ENCODE measurements at regions not wholly inside any gene's neighbourhood (a gene's known extent, or its start where the extent isn't known, plus 50 kb on each side); places are given as distances from the start of the nearest gene placed in this dataset.

DNA sequence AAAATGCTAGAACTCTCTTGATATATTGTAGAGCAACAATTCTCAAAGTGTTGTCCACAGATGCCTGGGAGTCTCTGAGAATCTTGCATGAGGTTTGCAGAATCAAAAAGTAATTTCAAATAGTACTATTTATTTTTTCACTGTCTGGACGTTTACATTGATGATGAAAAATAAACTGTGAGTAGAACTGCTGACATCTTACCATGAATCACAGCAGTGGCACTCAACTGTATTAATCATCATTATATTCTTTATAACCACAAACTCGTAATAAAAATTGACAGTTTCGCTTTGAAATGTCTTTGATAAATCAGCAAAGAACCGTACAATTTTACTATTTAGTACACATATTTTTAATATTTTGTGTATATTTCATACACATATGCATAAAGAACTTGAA lies 94.5 kb downstream of the NAF1 start:
- TF ChIP-seq, protein P1, sequence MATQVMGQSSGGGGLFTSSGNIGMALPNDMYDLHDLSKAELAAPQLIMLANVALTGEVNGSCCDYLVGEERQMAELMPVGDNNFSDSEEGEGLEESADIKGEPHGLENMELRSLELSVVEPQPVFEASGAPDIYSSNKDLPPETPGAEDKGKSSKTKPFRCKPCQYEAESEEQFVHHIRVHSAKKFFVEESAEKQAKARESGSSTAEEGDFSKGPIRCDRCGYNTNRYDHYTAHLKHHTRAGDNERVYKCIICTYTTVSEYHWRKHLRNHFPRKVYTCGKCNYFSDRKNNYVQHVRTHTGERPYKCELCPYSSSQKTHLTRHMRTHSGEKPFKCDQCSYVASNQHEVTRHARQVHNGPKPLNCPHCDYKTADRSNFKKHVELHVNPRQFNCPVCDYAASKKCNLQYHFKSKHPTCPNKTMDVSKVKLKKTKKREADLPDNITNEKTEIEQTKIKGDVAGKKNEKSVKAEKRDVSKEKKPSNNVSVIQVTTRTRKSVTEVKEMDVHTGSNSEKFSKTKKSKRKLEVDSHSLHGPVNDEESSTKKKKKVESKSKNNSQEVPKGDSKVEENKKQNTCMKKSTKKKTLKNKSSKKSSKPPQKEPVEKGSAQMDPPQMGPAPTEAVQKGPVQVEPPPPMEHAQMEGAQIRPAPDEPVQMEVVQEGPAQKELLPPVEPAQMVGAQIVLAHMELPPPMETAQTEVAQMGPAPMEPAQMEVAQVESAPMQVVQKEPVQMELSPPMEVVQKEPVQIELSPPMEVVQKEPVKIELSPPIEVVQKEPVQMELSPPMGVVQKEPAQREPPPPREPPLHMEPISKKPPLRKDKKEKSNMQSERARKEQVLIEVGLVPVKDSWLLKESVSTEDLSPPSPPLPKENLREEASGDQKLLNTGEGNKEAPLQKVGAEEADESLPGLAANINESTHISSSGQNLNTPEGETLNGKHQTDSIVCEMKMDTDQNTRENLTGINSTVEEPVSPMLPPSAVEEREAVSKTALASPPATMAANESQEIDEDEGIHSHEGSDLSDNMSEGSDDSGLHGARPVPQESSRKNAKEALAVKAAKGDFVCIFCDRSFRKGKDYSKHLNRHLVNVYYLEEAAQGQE (IDR thresholded peaks at IDR 0.05) = no peak
- TF ChIP-seq, protein P2, sequence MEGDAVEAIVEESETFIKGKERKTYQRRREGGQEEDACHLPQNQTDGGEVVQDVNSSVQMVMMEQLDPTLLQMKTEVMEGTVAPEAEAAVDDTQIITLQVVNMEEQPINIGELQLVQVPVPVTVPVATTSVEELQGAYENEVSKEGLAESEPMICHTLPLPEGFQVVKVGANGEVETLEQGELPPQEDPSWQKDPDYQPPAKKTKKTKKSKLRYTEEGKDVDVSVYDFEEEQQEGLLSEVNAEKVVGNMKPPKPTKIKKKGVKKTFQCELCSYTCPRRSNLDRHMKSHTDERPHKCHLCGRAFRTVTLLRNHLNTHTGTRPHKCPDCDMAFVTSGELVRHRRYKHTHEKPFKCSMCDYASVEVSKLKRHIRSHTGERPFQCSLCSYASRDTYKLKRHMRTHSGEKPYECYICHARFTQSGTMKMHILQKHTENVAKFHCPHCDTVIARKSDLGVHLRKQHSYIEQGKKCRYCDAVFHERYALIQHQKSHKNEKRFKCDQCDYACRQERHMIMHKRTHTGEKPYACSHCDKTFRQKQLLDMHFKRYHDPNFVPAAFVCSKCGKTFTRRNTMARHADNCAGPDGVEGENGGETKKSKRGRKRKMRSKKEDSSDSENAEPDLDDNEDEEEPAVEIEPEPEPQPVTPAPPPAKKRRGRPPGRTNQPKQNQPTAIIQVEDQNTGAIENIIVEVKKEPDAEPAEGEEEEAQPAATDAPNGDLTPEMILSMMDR (IDR thresholded peaks at IDR 0.05; ENCODE audit: low read depth, low read length, missing input control) = no peak

Data from liver (tissue), 2 donors.